ENCODE measurements at regions not wholly inside any gene's neighbourhood (a gene's known extent, or its start where the extent isn't known, plus 50 kb on each side); places are given as distances from the start of the nearest gene placed in this dataset.

DNA sequence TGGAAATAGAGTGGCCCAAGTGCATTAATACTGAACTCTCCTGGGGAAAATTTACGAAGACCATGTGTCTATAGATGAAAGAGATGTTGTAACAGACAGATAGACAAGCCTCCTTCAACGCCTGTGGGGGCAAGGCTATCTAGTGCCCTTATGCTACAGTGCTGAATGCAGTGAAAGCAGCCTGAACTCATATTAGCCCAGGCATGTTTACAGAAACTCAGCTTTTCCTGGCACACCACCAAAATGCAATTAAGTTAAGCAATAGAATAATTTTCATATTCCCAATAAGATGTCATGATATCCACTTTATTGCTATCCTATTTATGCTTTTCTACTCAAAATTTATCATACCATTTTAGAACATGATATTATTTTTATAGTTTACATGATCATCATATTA, 277.0 kb downstream of the DIRAS2 start:
- DNase-seq = no peak

DNA sequence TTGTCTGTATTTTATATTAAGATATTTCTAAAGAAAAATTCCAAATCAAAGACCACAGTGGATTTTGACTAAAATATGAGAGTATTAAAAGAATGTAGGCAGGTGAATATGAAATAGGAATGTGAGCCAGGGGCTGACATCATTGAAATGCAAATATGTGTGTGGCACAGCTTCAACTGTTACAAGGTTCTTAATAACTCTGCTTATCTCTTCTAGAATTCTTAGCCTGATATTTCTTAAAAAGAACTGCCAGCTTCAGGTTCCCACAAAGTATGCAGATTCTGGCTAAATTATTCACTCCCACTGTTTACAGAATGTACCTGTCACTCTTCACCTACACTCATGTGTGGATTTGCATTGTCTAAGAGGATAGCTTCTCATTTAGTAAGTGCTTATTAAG, 274.4 kb downstream of the DIRAS2 start:
- DNase-seq = no peak

DNA sequence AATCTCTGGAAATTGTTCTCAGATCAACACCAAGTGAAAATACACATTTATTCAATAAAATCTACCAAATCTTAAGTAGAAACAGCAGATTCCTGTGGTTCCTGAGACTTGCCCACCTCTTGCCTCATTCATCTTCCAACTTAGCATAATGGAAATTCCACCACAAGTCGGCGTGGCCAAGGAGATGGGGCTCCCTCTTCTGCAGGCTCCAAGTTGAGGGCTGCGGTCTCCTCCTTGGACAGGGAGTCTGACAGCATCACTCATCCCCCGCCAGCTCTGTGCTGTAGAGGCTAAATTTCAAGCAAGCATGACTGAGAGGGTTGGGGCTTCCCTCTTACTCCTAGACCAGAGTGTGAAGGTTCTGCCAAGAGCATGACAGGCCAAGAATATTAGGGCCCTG, 273.7 kb downstream of the DIRAS2 start:
- DNase-seq = no peak

DNA sequence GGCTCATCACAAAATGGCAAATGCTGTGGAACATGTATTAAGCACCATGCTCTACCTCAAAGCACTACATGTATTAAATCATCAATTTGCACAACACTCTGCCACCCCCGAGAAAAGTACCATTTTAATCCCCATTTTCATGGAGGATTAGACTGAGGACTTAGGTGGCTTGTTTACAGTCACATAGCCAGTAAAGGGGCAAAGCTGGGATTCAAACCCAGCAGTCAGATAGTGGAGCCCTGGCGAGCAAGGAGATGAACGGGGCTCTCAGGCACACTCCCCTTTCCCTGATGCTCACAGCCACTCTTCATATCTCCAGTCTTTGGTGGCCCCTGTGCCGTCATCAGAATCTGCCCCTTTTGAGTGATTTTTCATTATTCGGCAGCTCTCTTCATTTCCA, 262.9 kb downstream of the DIRAS2 start:
- no peak for DNase-seq

DNA sequence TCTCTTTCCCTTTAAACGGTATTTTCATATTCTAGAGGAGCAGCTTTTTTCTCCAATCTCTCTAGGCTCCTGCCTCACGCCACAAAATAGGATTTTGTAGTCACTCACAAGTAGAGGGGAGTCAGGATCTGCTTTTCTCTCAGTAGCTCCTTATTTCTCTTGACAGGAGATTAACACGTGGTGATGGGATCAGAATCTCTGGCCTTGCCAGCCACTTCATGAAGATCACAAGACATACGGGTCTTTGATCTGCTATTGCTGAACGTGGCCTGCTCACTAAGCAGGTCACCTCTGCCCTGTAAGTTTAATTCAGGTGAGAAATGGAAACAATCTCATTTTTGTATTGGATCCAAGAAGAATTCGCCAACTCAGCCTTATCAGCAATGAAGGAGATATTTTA, 257.5 kb downstream of the DIRAS2 start:
- no peak for DNase-seq

DNA sequence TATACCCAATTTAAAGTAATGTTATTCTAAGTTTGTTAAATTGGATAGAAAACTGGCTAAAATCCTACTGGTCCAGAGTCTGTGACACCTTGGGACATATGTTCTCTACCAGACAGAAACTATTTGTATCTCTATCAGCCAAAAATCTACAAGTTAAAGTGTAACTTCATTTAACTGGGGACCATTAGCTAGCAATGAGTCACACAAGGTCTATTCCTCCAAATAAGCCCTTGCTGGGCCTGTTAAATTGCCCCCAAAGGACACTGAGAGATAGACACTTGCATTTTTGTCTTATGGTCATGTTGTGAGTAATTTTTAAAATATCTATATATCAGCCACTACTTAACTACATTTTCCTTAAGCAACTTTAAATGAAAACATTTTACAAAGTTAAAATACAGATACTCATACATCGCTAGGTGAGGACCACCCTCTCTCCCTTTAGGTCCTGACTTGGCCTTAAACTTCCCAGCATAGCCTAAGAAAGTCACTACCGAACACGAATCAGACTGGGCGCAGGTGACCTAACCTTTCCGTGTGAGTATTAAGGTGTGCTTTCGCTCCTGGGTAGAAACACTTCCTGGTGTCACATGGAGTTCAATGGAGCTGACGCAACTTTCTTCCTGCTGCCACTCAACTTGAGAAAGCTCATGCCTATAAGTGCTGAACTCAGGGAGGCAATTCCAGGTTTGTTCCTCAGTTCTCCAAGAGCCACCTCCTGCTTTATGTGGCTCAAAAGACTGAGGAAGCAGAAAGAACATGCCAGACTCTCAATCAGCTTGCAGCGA, 249.1 kb downstream of the DIRAS2 start:
- no peak for DNase-seq

DNA sequence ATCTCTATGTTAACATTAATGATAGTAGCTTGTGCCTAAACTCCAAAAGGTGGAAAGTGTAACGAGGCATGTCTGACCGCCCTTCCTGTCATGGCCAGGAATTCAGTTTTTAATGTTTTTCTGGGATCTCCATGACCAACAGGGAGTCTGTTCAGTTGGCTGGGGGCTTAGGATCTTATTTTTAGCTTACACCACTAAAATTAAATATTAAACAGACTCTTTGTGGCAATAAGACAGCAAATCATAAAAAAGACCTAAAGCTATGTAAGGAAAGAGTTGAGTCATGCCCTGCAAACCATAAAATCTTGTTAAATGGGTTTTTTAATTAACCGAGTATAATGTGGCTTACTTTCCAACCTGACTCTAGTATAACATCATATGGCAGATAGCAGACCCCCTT, 247.8 kb downstream of the DIRAS2 start:
- DNase-seq = no peak

DNA sequence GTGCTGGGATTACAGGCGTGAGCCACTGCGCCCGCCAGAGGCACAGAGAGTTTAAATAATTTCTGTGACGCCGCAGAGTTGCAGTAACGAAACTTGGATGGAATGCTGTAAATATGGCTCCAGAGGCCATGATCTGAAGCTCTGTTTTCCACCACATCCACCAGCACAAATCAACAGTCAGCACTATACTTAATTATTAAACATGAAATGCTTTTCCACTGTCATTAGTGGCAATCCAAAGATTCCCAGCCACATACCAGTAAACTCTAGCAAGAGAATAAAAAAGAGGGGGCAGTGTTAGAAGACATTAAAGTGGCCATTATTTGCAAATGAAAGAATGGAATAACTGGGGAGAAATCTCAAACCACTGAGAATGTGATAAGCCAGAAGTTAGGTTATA, 242.5 kb downstream of the DIRAS2 start:
- DNase-seq = no peak

DNA sequence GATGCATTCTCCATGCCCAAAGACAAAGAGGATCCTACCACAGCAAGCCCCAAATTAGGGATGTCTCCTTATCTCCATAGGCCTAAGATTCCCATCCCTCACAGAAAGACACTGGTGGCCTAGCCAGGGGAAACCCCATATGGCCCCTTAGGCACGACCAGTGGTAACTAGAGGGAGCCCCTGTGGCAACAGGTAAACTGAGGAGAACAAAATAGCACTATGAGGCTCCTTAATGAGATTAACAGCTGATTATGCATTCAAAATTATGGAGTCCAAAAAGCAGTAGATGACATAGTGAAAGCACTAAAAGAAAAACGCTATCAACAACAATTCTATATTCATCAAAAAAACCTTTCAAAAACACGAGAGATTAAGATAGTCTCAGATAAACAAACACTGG, 234.0 kb downstream of the DIRAS2 start:
- no peak for DNase-seq

DNA sequence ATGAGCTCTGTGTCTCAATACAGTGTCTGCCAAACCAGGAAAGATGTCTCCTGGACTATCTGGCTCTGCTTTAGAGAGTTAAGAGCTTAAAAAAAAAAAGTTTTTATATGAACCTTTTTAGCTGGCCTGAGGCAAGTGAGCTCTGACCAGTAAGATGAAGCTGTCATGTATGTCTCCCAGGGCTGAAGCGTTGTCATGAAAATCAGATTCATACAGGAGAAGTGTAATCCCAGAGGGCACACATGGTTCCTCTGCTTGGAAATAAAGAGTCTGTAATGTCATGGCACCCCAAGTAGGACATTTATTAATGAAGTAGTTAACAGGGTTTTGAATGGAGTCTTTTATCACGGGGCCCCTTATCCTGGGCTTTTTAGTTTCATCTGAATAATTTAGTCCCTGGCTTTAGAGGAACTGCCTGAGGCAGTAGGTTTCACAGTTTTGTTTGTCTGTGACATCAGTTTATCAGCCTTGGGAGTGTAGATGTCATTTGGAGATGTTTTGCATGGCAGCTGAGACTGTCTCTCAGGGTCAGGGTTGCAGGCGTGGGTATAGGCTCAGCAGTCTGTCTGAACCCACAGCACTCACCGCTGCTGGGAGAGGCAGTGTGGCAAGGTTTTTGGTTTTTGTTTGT, 223.3 kb downstream of the DIRAS2 start:
- no peak for DNase-seq

DNA sequence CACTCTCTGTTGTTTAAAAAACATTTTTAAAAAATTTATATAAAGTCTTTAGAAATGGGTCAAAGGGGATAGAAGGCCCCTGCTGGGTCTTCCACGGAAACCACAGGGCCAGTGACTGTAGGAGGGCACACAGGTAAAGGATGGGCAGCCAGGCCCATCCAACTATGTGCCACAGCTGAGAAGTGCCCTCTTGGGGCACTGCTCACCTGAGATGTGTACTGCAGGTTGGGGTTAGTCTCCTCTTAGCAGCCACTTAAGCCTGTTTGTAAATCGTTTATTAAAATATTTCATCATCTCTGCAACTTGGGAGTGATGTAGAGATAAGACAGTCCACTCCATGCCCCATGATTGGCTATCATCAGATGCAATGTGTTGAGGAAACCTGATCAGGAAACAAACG, 222.4 kb downstream of the DIRAS2 start:
- no peak for DNase-seq

DNA sequence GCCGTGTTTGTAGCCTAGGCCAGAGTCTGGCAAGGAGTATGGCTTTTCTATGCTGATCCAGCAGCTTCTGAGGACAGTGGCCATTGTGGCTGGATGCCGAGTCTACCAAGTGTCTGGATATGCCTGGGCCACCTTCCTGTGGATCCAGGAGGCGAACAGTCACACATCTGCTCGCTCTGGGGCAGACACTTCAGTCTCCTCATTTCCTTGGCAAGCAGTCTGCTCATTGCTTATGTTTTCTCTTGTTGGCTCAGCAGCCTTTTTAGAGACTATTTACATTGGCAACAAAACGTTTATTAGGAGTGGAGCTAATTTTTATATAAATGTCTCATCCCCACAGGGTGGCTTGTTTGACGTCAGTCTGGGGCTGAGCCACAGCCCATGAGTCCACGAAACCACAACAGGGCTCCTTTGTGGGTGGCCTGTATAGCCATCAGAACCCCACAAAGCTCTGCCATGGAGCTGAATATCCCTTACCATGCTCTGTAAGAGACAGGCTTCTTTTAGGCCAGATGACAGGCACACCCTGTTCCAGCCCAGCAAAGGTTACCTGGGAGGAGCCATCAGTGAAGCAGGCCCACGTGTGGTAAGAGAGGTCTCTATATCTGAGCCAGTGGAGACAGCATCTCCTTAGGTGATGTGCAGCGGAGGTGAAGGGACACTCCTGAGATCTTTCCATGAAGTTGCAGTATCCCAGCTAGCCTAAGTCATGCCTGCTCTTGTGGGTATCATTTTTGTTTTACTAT, 221.7 kb downstream of the DIRAS2 start:
- no peak for DNase-seq

DNA sequence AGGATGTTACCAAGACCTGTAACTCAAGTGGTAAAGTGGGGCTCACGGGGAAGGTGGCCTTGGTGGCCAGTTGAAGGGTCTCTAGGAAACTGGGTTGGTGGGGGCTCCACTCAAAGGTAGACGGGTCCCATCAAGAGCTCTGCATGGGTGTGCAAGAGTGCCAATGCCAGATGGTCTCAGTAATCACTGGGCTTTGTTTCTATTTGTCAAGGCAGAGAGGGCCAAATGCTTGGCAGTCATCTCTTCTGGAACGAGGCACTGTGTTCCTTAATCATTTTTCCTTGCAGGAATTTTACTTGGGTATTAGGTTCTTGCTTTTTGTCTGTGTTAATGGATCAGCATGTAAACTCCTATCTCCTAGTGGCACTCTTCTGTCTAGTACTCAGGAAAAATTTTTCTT, 220.8 kb downstream of the DIRAS2 start:
- DNase-seq = no peak

DNA sequence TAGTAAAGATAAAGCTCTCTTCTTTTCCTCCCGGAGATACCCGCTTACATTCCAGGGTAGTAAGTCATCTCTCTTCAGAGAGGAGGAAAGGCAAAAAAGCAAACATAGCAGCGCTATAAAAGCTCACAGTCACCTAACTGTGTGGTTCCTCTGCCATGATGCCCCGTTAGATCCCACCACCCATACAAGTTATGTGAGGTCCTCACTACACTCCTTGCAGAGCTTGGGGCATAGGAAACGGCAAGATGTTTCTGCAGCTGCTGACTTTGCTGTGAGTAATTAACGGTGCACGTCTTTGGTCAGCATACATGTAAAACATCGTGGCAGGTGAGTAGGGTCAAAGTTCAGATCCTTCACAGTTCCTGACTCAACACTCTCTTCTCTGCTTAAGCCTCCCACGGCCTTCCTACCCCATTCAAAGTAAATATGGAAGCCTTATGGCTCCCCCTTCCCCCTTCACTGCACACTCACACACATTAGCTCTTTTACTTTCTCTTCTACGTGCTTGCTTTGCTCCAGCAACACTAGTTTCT, 218.9 kb downstream of the DIRAS2 start:
- no peak for DNase-seq

DNA sequence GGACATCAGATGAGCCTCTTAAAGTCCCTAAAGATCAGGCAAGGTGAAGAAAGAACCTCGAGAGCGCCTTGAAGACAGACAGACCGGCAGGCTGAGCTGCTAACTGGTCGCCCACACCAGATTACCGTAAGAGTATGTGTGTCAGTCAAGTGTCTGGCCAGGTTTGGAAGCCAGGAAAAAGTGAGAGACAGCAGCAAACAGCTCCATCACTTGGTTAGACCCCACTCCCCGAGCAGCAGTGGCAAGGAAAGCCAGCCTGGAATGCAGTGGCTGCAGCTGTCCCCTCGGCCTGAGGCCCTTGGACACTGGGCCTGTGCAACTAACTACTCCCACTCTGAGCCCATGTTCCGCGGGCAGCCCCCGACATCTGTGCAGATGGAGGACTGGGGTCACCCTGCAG, 214.1 kb downstream of the DIRAS2 start:
- no peak for DNase-seq

DNA sequence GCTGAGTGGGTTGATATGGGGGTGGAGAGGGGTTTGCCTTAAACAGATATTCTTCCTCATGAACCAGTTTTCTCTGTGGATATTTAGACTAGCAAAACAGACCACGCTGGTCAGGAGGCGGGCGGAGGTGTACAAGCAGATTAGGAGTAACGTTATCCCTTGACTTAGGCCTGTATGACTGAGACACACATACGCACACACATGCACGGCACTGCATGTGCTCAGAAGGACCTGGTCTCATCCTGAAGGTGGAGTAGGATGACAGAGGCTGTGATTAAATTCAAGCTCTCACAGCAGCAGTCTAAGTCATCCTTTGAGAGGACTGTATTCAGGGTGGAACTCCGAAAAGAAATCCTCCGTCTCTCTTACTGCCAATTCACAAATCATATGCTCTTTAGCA, 209.7 kb downstream of the DIRAS2 start:
- DNase-seq = no peak

DNA sequence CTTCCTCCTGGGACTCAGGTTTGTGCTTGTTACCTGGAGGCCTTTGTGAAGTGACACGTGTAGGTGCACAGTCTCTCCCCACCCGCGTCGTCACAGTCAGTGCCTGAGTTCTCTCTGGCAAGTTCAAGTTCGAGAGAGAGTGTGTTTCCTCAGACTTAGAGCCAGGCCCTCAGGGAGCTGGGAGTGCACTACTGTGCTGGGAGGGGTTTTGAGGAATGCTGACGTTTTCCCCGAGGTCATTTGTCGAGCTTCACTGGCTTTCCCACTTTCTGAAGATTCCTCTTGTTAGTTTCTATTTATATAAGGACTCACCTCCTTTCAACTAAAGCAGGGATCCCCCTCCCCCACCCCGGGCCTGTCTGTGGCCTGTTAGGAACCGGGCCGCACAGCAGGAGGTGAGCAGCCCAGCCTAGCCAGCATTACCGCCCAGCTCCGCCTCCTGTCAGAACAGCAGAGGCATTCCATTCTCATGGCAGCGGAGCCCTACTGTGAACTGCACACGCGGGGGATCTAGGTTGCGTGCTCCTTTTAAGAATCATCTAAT, 209.2 kb downstream of the DIRAS2 start:
- DNase-seq = no peak

DNA sequence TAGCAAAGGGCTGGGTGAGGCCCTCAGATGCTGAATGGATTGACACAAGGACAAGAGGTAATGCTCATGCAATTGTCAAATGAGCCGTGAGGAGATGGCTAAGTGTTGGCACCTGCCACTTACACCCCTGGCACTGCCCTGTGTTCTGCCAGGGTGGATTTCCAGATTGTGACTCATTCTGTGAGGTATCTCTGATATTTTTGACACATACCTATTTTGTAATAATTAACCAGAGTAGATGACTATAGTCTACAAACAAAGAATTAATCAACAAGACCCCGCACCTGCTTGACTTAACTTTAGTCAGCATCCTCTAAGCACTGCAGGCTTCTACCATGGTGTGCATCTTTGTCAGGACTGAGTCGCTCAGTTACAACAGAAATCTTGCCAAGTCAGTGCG, 200.8 kb downstream of the DIRAS2 start:
- no peak for DNase-seq

DNA sequence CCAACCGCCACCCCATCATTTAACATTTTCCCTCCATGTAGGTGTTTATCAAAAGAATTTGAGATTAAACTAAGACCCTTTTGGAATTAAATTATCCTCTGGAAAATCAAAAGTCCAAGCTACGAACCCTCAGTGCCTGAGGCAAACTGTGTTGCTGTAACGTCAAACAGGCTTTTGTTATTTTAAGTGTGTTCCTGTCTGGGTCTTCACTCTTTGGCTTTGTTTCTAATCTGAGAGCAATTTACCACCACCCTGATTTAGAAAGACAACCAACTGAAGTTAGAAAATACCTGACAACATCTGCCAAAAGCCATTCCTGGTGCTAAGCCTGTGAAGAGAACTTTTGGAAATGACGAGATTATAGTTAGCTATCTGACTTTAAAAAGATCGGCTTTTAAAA, 199.9 kb downstream of the DIRAS2 start:
- DNase-seq = no peak

DNA sequence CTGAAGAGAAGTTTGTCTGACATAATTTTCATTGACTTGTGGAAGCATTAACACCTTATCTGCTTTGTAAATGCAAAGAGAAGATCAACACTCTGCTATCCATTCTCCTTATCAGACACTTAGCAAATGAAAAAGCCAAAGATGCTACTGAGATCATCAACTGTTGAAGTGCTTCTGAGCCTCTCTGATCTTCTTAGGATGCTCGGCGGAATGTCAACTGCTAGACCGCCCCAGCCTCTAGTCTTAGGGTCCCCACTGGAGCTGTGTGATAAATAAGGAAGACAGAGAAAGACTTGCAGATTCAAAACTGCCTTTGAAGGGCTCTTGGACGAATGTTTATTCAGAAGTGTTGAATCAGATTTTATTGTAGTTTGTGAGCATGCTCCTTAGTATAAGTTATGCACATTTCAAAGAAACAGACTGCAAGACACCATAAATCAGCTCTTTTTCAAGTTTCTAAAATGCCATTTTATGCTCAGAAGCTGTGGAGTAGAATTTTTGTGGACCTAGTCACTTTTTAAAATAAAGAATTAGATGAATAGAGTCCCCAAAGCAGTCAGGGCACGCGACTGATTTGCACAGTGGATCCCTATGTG, 197.9 kb downstream of the DIRAS2 start:
- no peak for DNase-seq

DNA sequence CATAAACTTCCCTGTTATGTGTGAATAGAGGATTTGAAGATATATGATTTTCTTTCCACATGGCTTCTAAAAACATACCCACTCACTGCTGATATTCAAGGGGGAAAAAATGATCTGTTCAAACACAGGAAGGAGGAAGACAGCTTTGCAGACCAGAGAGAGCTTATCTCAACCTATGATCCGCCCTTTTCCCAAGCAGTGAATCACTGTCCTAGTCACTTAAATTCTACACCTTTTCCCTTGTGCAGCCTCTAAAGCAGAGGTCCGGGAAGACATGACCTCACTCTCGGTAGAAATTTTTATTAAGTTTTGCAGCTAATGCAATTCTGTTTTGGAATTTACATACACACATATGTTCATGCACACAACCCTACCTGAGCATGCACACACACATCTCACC, 197.2 kb downstream of the DIRAS2 start:
- DNase-seq = no peak

DNA sequence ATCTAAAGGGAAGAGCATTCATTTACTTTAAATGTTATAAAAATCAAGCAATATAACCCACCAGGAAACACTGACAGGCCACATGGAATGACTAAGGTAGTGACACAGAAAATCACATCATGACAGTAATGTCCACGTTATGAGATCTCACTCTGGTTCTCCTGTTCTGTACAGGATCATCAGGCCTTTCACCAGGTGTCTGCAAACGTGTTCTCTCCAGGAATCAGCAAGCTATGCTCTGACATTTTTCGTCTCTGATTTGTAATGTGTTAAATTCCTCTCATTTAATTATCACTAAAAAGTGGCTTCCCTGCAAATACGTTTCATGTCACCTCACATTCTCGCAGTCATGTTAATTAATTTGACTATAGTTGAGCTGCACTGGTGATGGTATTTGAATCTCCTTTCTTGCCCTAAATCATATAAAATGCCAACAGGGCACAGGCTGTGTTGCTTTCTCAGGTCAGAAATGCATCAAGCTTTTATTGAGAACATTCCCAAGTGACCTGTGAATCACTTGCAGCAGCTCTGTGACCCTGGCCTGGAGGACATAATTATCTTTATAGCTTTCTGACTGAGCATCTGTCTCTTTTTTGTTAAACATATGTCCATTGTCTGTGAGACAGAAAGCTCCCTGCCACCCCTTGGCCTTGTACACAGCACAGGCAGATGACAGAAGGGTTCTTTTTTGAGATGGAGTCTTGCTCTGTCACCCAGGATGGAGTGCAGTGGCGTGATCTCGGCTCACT, 196.2 kb downstream of the DIRAS2 start:
- no peak for DNase-seq

DNA sequence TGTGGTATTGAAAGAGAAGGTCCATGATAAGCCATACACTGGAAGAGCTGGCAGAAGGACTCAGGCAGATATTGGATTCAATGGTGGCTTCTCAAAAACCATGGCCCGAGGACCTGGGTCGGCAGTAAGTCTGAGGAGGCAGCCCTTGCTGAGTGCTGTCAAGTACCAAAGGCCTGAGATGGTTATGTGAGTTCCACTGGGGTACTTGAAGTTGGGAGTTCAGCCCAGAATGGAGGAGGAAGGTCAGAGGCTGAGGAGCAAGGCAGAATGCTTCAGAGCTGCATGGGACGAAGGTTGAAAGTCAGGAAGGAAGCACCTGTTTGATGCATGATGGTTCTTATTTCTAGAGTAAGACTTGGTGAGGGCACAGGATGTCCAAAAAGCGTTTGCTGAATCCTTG, 194.9 kb downstream of the DIRAS2 start:
- DNase-seq = no peak

Measured in GDM1 (cell line).